SJSA1 (cell line): ENCODE measurements at regions not wholly inside any gene's neighbourhood (a gene's known extent, or its start where the extent isn't known, plus 50 kb on each side); places are given as distances from the start of the nearest gene placed in this dataset.

Experiments
- DNase-seq, 2 experiments: peaks; one replicate each; pipeline ENCODE4 v3.0.0-alpha.2; 2015 to 2020; ENCODE audit warnings: low spot score in 2 of 2, low read depth in 1 of 2
- H3K27ac ChIP-seq: fragments of 250-450 bp; sonication (Bioruptor Pico); 2 replicates; pipeline ENCODE4 v1.5.1; 2020; ENCODE audit warnings: mild to moderate bottlenecking, moderate library complexity
- H3K27me3 ChIP-seq: fragments of 250-450 bp; sonication (Bioruptor Pico); replicated peaks from 2 replicates; pipeline ENCODE4 v1.5.1; 2020; ENCODE audit warnings: mild to moderate bottlenecking, moderate library complexity
- H3K36me3 ChIP-seq: fragments of 250-450 bp; sonication (Bioruptor Pico); 2 replicates; pipeline ENCODE4 v1.5.1; 2020; ENCODE audit warnings: mild to moderate bottlenecking
- H3K4me1 ChIP-seq: fragments of 250-450 bp; sonication (Bioruptor Pico); replicated peaks from 2 replicates; pipeline ENCODE4 v1.6.1; 2021; ENCODE audit warnings: mild to moderate bottlenecking
- H3K4me3 ChIP-seq: fragments of 250-450 bp; sonication (Bioruptor Pico); 2 replicates; pipeline ENCODE4 v1.5.1; 2020; ENCODE audit warnings: mild to moderate bottlenecking
- H3K9me3 ChIP-seq: fragments of 250-450 bp; sonication (Bioruptor Pico); replicated peaks from 2 replicates; pipeline ENCODE4 v1.5.1; 2020; ENCODE audit warnings: mild to moderate bottlenecking

- H3K36me3 ChIP-seq = no peaks in the 10 kb centered on the region
- no peaks in the 10 kb centered on the region for H3K9me3 ChIP-seq
- H3K4me3 ChIP-seq = no peak overlapping the region
- no peak for DNase-seq
- peaks cover 42% of the 10 kb centered on the region for H3K4me1 ChIP-seq
- H3K27me3 ChIP-seq = no peaks in the 10 kb centered on the region
- H3K27ac ChIP-seq = no peak overlapping the region
These were observed 84.4 kb upstream of the TNS3 start for GRCh38 chr7:47666164-47666862.

- Histone ChIP-seq H3K27me3 (no peaks in the 10 kb centered on the region), H3K9me3 (no peaks in the 10 kb centered on the region), H3K4me3 (no peak overlapping the region), H3K4me1 (peaks cover 32% of the 10 kb centered on the region), H3K36me3 (no peaks in the 10 kb centered on the region), H3K27ac (no peak overlapping the region)
- no peak for DNase-seq
These were observed 82.8 kb upstream of the TNS3 start for GRCh38 chr7:47664650-47665195.

GRCh38 chr7:47663851-47664250 is 81.9 kb upstream of the TNS3 start:
- DNase-seq = no peak
- Histone ChIP-seq H3K4me3 (no peak overlapping the region), H3K4me1 (peaks cover 24% of the 10 kb centered on the region), H3K36me3 (no peaks in the 10 kb centered on the region), H3K9me3 (no peaks in the 10 kb centered on the region), H3K27me3 (no peaks in the 10 kb centered on the region), H3K27ac (no peak overlapping the region)

GRCh38 chr7:47663213-47663612 is 81.3 kb upstream of the TNS3 start:
- Histone ChIP-seq H3K4me1 (peaks cover 22% of the 10 kb centered on the region), H3K36me3 (no peaks in the 10 kb centered on the region), H3K27ac (no peak overlapping the region), H3K9me3 (no peaks in the 10 kb centered on the region), H3K4me3 (no peak overlapping the region), H3K27me3 (no peaks in the 10 kb centered on the region)
- DNase-seq = no peak

GRCh38 chr7:47661051-47661714 is 79.3 kb upstream of the TNS3 start:
- no peak for DNase-seq
- H3K27me3 ChIP-seq = no peaks in the 10 kb centered on the region
- no peaks in the 10 kb centered on the region for H3K9me3 ChIP-seq
- H3K4me3 ChIP-seq = no peak overlapping the region
- H3K27ac ChIP-seq = no peak overlapping the region
- H3K36me3 ChIP-seq = no peaks in the 10 kb centered on the region
- peaks cover 22% of the 10 kb centered on the region for H3K4me1 ChIP-seq

GRCh38 chr7:47659664-47660462 is 78.0 kb upstream of the TNS3 start:
- H3K4me1 ChIP-seq = peaks cover 29% of the 10 kb centered on the region
- no peaks in the 10 kb centered on the region for H3K27me3 ChIP-seq
- no peak overlapping the region for H3K4me3 ChIP-seq
- no peak overlapping the region for H3K27ac ChIP-seq
- H3K9me3 ChIP-seq = no peaks in the 10 kb centered on the region
- no peaks in the 10 kb centered on the region for H3K36me3 ChIP-seq
- DNase-seq = no peak

GRCh38 chr7:47658886-47659635 is 77.2 kb upstream of the TNS3 start:
- peaks cover 34% of the 10 kb centered on the region for H3K4me1 ChIP-seq
- DNase-seq = no peak
- no peaks in the 10 kb centered on the region for H3K36me3 ChIP-seq
- H3K27me3 ChIP-seq = no peaks in the 10 kb centered on the region
- H3K9me3 ChIP-seq = no peaks in the 10 kb centered on the region
- H3K4me3 ChIP-seq = no peak overlapping the region
- no peak overlapping the region for H3K27ac ChIP-seq

- Histone ChIP-seq H3K9me3 (no peaks in the 10 kb centered on the region), H3K36me3 (no peaks in the 10 kb centered on the region), H3K27me3 (no peaks in the 10 kb centered on the region), H3K4me1 (peaks cover 42% of the 10 kb centered on the region), H3K4me3 (no peak overlapping the region), H3K27ac (no peak overlapping the region)
- DNase-seq = no peak
These were observed 75.2 kb upstream of the TNS3 start for GRCh38 chr7:47657126-47657525.

GRCh38 chr7:47654672-47655298 is 72.9 kb upstream of the TNS3 start:
- Histone ChIP-seq H3K27ac (peak overlapping the region; percentile 99), H3K4me1 (peaks cover 56% of the 10 kb centered on the region), H3K36me3 (no peaks in the 10 kb centered on the region), H3K27me3 (no peaks in the 10 kb centered on the region), H3K9me3 (no peaks in the 10 kb centered on the region), H3K4me3 (no peak overlapping the region)
- DNase-seq = peak; percentile 56 to 65

GRCh38 chr7:47653550-47654411 is 71.9 kb upstream of the TNS3 start:
- no peaks in the 10 kb centered on the region for H3K36me3 ChIP-seq
- H3K27ac ChIP-seq = peak overlapping the region; percentile 99
- H3K4me3 ChIP-seq = no peak overlapping the region
- H3K9me3 ChIP-seq = no peaks in the 10 kb centered on the region
- peak in 1 of 2 experiments; percentile 50 for DNase-seq
- H3K4me1 ChIP-seq = peaks cover 66% of the 10 kb centered on the region
- no peaks in the 10 kb centered on the region for H3K27me3 ChIP-seq

- no peak overlapping the region for H3K4me3 ChIP-seq
- DNase-seq = peak in 1 of 2 experiments; percentile 58
- no peaks in the 10 kb centered on the region for H3K36me3 ChIP-seq
- no peaks in the 10 kb centered on the region for H3K9me3 ChIP-seq
- no peaks in the 10 kb centered on the region for H3K27me3 ChIP-seq
- peaks cover 78% of the 10 kb centered on the region for H3K4me1 ChIP-seq
- peak overlapping the region; percentile 99 for H3K27ac ChIP-seq
These were observed 70.7 kb upstream of the TNS3 start for GRCh38 chr7:47652591-47652990.
